ENCODE measurements at regions not wholly inside any gene's neighbourhood (a gene's known extent, or its start where the extent isn't known, plus 50 kb on each side); places are given as distances from the start of the nearest gene placed in this dataset.
"Not testable (repeated sequence)": the region's sequence is repeated elsewhere in the genome, so short reads cannot be mapped to it uniquely, and the experiment has no call there.

DNA sequence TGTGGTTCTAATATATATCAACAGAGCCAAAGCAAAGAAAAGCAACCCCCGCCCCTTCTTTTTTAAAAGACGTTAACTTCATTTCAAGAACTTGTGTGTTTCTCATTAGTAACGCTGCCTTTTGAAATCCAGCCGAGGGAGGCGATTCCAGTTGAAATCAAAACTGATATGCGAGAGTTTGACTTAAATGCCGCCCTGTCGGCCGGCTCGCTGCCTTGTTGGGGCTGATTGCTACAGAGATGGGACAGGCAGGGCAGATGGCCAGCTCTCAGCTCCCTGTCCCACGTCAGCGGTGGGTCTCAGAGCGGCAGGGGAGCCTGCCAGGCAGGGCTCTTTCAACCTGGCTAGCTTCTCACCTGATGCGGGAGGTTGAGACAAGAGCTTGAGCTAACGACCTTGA is 51.9 kb upstream of the ALX4 start:
- DNase-seq = no peak

DNA sequence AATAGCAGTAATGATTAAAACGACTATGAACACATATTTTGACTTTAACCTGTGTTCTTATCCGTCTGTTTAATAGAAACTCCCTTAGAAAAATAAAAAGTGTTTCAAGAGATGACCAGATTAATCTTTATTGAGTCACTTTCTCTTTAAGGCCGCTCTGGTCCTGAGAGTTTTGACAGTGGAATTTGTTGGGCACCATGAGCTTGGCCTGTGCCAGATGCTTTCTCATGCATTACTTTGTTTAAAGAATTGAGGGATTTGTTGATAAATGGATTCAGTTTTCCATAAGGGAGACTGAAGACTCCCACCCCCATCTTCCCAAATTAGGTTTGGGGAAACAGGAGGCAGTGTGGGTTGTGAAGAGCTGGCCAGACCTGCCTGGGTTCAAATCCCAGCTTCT is 53.2 kb upstream of the ALX4 start:
- DNase-seq = no peak

DNA sequence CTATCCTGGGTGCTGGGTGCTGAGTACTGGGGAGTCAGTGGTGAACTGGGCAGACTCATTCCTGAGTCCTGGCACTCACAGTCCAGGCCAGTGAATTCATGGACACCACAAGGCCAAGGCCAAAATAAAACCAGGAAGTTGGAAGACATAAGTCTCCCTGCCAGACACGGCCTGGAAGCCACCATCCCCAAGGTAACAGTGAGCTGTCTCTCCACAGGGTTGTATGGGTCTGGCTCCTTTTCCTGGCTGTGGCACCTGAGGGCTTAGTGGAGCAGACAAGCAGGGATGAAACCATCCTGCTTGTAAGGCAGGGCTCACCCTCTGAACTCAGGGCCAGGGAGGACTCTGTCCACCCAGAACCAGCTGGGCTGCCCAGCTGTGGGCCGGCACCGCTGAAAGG is 54.7 kb upstream of the ALX4 start:
- no peak for DNase-seq

DNA sequence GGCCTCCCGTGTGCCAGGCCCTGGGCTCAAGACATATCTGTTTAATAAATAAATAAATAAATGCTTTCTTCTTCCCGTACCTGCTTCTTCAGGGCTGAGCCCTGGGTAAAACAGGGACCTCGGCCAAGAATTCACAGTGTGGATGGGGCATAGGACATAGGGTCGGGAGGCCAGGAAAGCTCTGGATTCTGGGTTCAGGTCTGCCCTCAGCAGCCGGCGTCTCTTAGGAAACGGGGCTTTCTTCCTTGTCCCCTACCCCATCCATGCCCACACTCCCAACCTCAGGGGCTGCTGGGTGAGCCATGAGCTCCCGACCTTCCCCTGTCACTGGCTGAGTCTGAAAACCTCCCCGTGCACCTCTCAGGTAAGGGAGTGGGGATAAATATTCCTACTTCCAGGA is 55.7 kb upstream of the ALX4 start:
- DNase-seq = no peak

DNA sequence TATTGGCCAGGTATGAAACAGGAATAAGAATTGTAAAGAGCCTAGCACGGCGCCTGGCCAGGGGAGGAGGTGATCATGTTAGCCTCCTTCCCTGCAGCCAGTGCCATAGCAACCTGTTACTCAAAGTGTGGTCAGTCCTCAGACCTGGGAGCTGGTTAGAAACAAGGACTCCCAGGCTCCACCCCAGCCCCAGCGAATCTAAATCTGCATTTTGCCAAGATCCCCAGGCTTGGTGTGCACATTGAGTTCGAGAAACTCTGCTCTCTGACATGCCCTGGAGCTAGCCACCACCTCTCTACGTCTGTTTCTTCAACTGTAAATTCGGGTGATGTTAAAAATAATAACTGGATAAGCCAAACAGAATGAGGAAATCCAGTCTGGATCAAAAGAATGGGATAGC is 56.1 kb upstream of the ALX4 start:
- no peak for DNase-seq

DNA sequence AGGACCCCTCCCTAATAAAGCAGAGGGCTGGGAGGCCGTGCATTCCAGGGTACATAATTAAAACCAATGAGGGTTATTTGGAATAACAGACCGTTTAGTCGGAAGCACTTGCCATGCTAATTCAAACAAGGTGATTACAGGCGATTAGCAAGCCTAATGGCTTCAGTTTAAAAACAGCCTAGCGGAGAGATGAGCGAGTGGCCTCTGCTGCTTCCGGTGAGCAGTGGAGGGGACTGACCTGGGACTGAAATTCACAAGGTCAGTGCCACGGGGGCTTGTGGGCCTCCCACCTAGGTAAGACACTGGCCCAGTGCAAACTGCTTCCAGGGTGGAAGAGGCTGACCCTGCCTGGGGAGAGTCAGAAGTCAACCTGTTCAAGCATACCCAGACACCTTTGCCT is 56.8 kb upstream of the ALX4 start:
- no peak for DNase-seq

DNA sequence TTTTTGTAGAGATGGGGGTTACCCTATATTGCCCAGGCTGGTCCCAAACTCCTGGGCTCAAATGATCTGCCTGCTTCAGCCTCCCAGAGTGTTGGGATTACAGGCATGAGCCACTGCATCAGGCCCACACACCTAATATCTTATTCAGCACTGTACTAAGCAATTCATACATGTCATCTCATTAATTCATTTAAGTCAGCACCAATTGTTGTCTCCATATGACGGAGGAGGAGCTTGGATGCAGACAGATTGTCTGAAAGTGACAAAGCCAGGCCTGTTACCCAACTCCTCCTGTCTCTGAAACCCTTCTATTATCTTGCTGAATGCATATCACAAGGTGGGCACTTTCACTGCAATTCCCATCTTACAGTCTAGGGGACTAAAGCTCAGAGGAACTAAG is 57.5 kb upstream of the ALX4 start:
- no peak for DNase-seq

DNA sequence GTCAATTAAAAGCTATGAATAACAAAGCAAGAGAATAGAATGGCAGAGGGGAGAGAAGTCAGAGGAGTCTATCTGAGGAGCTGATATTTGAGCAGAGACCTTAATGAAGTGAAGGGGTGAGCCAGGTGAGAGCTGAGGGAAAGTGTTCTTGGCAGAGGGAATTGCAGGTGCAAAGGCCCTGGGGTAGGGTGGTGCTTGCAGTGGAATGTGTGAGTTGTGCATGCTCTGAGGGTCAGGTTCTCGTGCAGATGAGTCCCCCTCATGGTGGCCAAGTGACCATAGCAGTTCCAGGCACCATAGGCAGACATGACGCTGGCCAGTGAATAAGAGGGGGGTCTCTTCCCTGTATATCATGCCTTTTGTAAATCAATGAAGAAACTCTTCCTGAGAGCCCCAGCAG is 58.9 kb upstream of the ALX4 start:
- DNase-seq = no peak

DNA sequence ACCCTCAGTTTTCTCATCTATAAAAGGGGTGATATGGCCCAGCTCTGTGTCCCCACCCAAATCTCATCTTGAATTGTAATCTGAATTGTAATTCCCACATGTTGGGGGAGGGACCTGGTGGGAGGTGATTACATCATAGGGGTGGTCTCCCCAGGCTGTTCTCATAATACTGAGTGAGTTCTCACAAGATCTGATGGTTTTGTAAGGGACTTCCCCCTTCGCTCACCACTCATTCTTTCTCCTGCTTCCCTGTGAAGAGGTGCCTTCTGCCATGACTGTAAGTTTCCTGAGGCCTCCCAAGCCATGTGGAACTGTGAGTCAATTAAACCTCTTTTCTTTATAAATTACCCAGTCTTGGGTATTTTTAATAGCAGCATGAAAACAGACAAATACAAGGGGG is 61.1 kb upstream of the ALX4 start:
- not testable (repeated sequence) for DNase-seq

DNA sequence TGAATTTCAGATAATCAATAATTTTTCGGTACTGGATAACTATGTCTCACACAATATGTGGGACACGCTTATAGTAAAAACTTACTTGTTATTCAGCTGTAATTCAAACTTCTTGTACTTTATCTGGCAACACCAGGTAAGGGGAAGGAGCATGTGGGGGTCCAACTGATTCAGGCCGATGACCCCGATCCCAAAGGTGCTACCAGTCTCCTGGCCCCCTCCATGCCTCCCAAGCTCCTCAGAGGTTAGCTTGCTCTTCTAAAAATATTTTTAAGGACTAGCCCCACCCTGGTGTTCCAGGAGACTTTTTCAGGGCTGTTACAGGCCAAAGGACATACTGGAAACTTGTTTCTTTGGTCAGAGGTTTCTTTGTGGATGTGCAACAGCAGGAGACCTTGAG is 61.8 kb upstream of the ALX4 start:
- no peak for DNase-seq

DNA sequence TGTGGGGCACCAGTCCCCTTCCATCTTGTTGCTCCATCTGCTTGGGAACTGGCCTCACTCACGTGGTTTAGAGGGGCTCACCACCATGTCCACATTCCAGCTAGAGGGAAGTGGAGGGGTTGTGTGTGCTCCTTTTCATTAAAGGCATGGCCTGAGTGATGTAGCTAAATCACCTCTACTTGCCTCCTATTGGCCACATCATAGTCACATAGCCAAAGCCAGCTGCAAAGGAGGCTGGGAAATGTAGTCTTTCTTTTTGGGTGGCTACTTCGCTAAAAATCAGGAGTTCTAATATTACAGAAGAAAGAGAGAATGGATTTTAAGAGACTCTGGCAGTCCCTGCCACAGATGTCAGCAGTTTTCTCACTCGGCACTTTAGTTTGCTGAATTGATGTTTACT is 63.0 kb upstream of the ALX4 start:
- DNase-seq = no peak

DNA sequence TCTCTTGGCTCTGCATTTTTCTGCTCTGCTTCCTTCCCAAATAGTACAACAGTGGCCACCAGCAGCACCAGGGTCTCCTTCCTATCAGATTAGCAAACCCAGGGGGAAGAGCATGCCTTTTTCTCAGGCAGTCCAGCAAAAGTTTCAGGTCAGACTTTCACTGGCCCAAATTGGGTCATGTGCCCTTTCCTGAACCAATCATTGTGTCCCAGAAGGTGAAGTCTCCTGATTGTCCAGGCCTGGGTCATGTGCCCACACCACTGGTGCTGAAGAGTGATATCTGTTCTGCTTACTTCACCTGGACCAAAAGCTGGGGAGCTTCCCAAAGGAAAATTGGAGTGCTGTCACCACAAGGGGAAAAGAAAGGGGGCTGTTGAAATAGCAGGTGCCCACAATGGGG is 64.1 kb upstream of the ALX4 start:
- DNase-seq = no peak

DNA sequence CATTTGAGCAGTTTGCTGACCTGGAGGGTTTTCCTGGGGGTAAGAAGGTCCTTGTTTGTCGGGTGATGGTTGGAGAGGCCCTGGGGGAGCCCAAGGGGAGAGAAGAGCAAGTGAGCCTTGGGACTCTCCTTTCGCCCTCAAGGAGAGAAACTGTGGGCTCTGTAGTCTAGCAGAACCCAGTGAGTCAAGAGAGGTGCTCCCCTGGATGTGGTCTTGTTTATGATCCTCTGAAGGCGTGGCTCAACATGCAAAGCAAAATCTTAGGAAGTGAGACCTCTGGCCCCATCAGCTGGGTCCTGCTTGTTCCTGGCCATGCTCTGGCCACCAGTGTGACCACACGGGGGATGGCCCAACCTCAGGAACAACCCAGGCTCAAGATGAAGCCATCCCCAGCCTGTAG is 66.5 kb upstream of the ALX4 start:
- DNase-seq = no peak

DNA sequence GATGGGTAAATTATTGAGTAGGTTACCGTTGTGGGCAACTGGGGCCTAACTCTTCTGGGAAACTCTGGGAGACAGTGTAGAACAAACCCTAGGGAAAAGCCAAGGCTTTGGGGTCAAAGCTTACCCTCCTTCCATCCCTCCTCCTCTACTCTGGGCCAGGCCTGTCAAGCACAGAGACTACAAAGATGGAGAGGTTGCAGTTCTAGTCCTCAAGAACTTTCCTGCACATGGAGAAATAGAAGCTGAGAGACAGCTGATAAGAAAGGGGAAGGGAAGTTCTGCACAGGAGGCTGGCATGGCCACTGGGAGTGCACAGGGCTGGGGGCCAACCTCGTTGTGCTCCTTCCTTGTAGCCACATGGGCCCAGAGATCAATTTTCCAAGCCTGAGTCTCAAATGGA is 67.2 kb upstream of the ALX4 start:
- no peak for DNase-seq

DNA sequence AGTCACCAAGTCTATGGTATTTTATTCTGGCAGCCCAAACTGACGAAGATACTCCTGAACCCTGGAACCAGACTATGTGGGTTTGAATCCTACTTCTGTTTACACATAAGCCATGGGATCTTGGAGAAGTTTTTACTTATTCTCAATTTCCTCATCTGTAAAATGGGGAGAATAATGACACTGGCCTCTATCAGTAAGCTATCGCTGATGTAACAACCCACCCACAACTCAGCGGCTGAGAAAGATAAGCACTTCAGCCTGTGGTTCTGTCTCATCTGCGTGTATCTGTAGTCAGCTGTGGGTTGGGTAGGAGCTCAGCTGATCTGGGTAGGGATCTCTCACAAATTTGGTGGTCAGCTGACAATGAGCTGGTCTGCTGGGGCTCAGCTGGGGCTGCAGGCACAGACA is 68.0 kb upstream of the ALX4 start:
- no peak for DNase-seq

DNA sequence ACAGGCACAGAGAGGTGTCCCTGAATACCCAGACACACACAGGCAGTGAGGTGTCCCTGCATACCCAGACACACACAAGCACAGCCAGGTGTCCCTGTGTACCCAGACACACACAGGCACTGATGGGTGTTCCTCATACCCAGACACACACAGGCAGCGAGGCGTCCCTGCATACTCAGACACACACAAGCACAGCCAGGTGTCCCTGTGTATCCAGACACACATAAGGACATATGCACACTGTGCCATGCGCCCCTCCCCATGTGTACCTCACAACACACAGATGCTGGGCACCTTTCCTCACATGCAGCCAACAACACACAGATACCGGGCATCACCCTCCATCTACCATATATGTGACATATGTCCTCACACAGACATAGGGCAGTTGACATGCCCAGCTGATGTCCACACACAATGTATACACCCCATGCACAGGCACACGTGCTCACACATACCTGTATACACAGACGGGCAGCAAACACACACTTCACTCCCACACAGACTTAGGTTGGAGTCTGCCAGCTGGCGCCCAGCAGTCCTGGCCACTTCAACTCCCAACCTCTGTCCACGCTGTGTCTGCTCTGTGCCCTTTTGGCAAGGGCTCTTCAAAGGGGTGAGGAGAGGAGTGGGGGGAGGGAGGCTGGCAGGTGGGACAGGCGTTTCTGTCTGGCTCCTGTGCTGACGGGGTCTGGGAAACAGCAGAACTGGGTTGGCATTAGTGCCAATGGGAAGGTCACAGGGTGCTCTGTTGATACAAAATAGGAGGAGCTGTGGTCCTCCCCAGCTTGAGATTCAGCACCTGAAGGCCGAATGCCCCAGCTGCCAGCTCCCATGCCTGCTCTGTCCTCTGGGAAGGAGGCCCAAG is 69.4 kb upstream of the ALX4 start:
- no peak for DNase-seq

DNA sequence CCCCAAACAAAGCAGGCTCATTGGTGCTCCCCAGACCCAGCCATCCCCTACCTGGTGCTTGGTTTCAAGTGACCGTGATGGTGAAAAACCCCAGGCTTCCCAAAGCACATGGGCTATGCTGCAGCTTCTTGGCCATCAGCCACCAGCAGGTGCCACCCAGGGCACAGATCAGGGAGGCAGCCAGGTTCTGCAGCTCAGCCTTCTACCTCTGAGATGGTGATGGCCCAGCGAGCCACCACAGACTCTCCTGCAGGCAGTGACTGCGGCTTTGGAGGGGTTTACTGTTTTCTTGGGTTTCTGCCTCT is 70.0 kb upstream of the ALX4 start:
- no peak for DNase-seq

DNA sequence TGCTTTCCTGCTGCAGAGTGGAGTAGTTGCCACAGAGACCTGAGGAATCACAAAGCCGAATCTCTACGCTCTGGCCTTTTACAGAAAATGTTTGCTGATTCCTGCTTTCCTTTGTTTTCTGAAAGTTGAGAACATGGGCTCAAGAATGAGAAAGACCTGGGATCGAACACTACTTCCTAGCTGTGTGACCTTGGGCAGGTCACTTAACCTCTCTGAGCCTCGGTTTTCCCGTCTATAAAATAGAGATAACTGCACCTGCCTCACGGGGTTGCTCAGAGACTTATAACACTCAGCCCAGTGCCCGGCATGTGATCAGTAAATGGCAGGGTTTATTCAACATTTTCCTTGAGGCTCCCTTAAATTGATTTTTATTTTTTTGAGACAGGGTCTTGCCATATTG is 70.9 kb upstream of the ALX4 start:
- DNase-seq = no peak

DNA sequence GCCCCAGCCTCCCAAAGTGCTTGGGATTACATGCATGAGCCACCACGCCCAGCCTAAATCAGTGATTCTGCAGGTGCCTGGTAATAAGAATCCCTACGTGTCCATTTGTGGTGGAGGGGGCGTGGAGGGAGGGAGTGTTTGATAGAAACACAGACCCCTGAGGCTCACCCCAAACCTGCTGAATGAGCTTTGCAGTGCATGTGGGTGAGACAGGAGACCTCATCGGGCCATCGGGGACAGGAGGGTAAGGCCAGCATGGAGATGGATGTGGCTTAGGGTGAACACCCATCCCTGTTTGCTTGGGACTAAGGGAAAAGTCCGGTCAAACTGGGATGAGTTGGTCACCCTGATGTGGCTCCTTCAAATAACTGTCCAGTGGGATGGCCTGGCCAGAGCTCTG is 71.3 kb upstream of the ALX4 start:
- no peak for DNase-seq

DNA sequence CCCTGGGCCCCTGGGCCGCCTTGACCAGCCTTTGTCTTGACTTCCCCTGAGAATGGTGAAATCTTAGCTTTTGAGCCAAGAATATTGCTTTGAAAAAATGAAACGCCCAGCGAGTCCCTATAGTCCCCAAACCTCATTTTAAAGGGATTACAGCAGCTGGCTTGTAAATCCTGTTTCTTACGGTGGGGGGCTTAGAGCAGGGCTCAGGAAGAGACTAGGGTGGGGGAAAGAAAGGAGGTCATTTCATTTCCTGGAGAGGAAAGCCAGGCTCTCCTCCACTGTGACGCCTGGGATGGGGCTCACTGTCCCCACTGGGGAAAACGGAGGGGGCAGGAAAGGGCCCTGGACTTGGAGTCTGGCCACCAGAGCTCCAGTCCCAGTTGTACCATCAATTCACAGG is 72.2 kb upstream of the ALX4 start:
- no peak for DNase-seq

DNA sequence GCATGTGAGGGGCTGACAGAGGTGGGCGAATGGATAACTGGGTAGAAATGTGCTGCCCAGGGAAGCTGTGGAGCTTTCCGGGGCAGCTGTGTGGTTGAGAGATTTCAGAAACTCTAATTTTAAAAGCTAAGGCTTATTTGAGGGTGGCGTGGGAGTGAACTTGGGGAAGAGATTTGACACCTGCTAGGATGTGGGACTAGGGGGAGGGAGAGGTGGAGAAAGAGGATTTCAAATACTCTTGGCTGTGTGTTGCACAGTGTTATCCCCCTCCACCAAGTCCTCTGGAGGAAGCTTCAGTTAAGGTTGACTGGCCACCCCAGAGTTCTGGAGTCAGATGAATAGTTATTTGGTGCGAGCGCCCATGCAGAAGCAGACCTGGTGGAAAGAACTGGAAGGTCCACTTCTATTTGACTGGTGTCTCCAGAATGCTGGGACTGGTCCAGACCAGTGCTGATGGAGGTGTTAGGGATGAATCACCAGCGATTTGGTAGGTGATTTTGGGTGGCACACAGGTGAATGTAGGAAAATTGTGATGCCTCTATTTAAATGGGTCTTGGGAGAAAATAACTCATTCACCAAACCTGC is 72.8 kb upstream of the ALX4 start:
- no peak for DNase-seq

DNA sequence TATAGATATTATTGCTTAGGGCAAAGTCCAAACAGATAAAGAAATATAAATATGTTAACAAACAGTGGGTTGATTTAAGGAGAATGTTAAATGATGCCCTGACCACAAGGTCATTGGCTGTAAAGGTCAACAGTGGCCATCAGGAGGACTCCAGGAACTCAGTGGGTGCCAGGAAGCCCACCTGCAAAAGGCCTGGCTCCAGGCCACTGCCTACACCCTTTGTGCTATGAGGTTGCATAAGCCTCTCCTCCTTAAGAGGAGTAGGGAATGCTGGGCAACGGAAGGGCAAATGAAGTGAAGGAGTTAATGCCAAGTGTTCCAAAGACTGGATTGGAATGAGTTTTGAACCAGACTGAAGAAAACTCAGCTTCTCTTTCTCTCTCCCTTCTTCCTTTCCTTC is 73.3 kb upstream of the ALX4 start:
- DNase-seq = no peak

DNA sequence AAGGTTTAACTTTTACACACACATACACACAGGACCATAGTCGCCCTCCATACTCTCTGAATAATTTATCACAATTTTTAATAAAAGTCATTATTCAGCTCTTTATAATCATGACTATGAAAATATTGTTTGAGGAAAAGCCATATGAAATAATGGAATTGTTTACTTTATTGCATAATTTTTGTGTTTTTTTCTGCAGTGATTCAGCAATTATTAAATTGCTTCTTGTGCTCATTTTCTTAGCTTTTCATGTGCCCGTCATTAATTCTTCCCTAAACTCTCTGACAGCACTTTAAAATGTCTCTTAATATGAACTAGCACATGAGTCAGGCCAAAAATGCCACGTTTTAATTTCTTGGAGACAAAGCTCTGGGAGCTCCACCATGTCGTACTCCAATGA is 77.5 kb upstream of the ALX4 start:
- no peak for DNase-seq

DNA sequence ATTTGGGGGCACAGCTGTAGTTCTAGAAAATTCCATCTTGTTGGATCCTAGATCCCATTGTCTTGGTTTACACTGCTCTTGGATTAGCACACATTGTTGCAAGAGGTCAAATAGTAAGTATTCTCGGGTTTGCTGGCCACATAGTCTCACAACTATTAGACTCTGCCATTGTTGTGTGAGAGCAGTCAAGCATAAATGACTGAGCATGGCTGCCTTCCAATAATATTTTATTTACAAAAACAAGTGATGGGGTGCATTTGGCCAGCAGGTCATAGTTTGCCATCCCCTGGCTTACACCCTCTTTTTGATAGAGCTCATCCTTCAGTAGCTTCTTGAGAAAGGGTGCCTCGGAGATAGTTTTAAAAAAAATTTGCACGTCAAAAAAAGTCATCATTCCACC is 77.9 kb upstream of the ALX4 start:
- DNase-seq = no peak

Data from amniotic stem cell (primary cell).